Lung (tissue), 11 donors: ENCODE measurements at regions not wholly inside any gene's neighbourhood (a gene's known extent, or its start where the extent isn't known, plus 50 kb on each side); places are given as distances from the start of the nearest gene placed in this dataset.

Experiments
- ATAC-seq: fragments of 200-7000 bp; cut with Tn5 transposase; one replicate; pipeline ENCODE4 v1.9.1; 2020; ENCODE audit warnings: moderate number of reproducible peaks; ENCODE audit not compliant: insufficient read depth, low FRiP score
- DNase-seq, 3 donors: peaks; one replicate each; pipeline ENCODE4 v3.0.0-alpha.2; 2013 to 2017
- H3K27ac ChIP-seq, 2 donors: one replicate each; pipeline ENCODE4 v1.5.1; 2013; ENCODE audit warnings: mild to moderate bottlenecking in 2 of 2, moderate library complexity in 2 of 2, control low read depth in 1 of 2, inconsistent platforms in 1 of 2, low read depth in 1 of 2, low read length in 1 of 2
- H3K27me3 ChIP-seq, 3 donors: one replicate each; pipeline ENCODE4 v1.5.1; 2013; ENCODE audit warnings: low read length in 2 of 3; ENCODE audit not compliant: control insufficient read depth in 3 of 3, insufficient read depth in 3 of 3
- H3K36me3 ChIP-seq, 4 donors: one replicate each; pipeline ENCODE4 v1.5.1; 2013; ENCODE audit warnings: low read length in 4 of 4, mild to moderate bottlenecking in 1 of 4, moderate library complexity in 1 of 4; ENCODE audit not compliant: control insufficient read depth in 4 of 4, insufficient read depth in 4 of 4
- H3K4me1 ChIP-seq, 5 donors: one replicate each; pipeline ENCODE4 v1.5.1; 2013; ENCODE audit warnings: low read length in 5 of 5, mild to moderate bottlenecking in 2 of 5, moderate library complexity in 1 of 5; ENCODE audit not compliant: control insufficient read depth in 5 of 5, insufficient read depth in 5 of 5
- H3K4me3 ChIP-seq: one replicate; pipeline ENCODE4 v1.5.1; 2013; ENCODE audit warnings: mild to moderate bottlenecking, control low read depth, moderate library complexity
- H3K9ac ChIP-seq, 2 donors: one replicate each; pipeline ENCODE4 v1.5.1; 2013; ENCODE audit warnings: low read length in 2 of 2, control low read depth in 1 of 2; ENCODE audit not compliant: insufficient read depth in 1 of 2
- H3K9me3 ChIP-seq, 4 donors: one replicate each; pipeline ENCODE4 v1.5.1; 2013; ENCODE audit warnings: low read length in 3 of 4, mild to moderate bottlenecking in 1 of 4, moderate library complexity in 1 of 4; ENCODE audit not compliant: control insufficient read depth in 4 of 4, insufficient read depth in 3 of 4
- WGBS, 2 donors: extraction: QIAGEN DNeasy Blood & Tissue Kit; methylation state at CpG; one replicate each; pipeline ENCODE4 v1.1.7; 2013; 5-methylcytosine and 5-hydroxymethylcytosine counted together
- TF ChIP-seq, protein P1 (sequence below): IDR thresholded peaks from 2 replicates; pipeline ENCODE4 v1.5.1; 2012; ENCODE audit warnings: mild to moderate bottlenecking; ENCODE audit errors: control extremely low read depth, extremely low read depth
- donor health status: control.
- donor health status: control.
- donor health status: Bipolar disorder and iron deficiency.
- donor health status: healthy.
- donor health status: DM: yes; HTN: yes; CAD: no.

- TF ChIP-seq, protein P1, sequence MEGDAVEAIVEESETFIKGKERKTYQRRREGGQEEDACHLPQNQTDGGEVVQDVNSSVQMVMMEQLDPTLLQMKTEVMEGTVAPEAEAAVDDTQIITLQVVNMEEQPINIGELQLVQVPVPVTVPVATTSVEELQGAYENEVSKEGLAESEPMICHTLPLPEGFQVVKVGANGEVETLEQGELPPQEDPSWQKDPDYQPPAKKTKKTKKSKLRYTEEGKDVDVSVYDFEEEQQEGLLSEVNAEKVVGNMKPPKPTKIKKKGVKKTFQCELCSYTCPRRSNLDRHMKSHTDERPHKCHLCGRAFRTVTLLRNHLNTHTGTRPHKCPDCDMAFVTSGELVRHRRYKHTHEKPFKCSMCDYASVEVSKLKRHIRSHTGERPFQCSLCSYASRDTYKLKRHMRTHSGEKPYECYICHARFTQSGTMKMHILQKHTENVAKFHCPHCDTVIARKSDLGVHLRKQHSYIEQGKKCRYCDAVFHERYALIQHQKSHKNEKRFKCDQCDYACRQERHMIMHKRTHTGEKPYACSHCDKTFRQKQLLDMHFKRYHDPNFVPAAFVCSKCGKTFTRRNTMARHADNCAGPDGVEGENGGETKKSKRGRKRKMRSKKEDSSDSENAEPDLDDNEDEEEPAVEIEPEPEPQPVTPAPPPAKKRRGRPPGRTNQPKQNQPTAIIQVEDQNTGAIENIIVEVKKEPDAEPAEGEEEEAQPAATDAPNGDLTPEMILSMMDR: no peak
- H3K27ac ChIP-seq: no peak overlapping the region
- no peak for DNase-seq
- H3K9me3 ChIP-seq: no peaks in the 10 kb centered on the region
- H3K4me1 ChIP-seq: peaks cover 0 to 22% (median 19%) of the 10 kb centered on the region in 5 donors
- no peaks in the 10 kb centered on the region for H3K27me3 ChIP-seq
- no peak for ATAC-seq
- H3K36me3 ChIP-seq: no peaks in the 10 kb centered on the region
- H3K4me3 ChIP-seq: no peak overlapping the region
- H3K9ac ChIP-seq: no peak overlapping the region
Measured at GRCh38 chr13:73910733-73911132, 223.5 kb downstream of the KLF12 start.

DNA sequence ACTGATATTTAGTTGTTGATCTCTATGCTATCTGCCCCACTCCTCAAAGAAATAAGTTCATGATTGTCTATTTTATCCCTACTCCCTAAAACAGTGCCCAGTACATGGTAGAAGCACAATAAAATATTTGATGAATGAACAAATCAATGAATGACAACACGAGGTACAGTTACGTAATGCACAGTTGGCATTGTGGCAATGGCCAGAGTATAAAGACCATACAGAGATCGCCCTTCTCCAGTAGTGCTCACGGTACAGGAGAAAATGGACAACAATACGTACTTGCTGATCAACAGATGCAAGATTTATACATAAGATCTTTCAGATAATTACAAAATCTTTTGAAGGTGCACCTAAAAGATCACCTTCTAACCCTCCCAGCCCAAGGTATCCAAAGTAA is 225.4 kb downstream of the KLF12 start:
- Histone ChIP-seq H3K27me3 (no peaks in the 10 kb centered on the region), H3K27ac (no peak overlapping the region), H3K36me3 (no peaks in the 10 kb centered on the region), H3K4me3 (no peak overlapping the region), H3K4me1 (peaks cover 0 to 14% (median 12%) of the 10 kb centered on the region in 5 donors), H3K9ac (no peak overlapping the region), H3K9me3 (no peaks in the 10 kb centered on the region)
- WGBS, 2 donors: 94 to 98% methylated on average over 5 of the region's 5 CpGs
- TF ChIP-seq, protein P1: no peak
- DNase-seq (no peak), ATAC-seq (no peak)

- 95% methylated on average over 3 of the region's 3 CpGs for WGBS, 2 donors
- ATAC-seq (no peak), DNase-seq (no peak)
- no peak overlapping the region for H3K27ac ChIP-seq
- H3K27me3 ChIP-seq: no peaks in the 10 kb centered on the region
- no peak overlapping the region for H3K4me3 ChIP-seq
- no peaks in the 10 kb centered on the region for H3K9me3 ChIP-seq
- H3K9ac ChIP-seq: no peak overlapping the region
- no peaks in the 10 kb centered on the region for H3K36me3 ChIP-seq
- no peaks in the 10 kb centered on the region for H3K4me1 ChIP-seq
- TF ChIP-seq, protein P1: no peak
Measured at GRCh38 chr13:73904625-73905024, 229.6 kb downstream of the KLF12 start.

DNA sequence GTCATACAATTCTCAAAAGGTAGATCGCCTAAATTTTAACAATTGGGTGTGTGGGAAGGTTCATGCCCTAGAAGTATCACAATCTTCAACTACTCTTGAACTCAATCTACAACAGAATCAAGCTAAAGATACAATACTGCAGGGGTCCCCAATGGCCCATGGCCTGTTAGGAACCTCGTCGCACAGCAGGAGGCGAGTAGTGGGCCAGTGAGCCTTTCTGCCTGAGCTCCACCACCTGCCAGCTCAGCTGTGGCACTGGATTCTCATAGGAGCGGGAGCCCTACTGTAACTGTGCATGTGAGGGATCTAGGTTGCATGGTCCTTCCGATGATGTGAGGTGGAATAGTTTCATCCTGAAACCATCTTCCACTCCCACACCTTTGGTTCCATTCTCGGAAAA is 230.6 kb downstream of the KLF12 start:
- ATAC-seq: no peak
- no peaks in the 10 kb centered on the region for H3K27me3 ChIP-seq
- TF ChIP-seq, protein P1: no peak

More for the DNA sequence above, 230.6 kb downstream of the KLF12 start:
- Histone ChIP-seq H3K36me3 (no peaks in the 10 kb centered on the region), H3K27ac (no peak overlapping the region), H3K9me3 (no peaks in the 10 kb centered on the region), H3K9ac (no peak overlapping the region), H3K4me3 (no peak overlapping the region), H3K4me1 (peaks cover 0 to 2% (median 0%) of the 10 kb centered on the region in 5 donors)
- DNase-seq: no peak
- WGBS, 2 donors: 96% methylated on average over 7 of the region's 7 CpGs
